Testis (tissue), 2 donors: ENCODE measurements at regions not wholly inside any gene's neighbourhood (a gene's known extent, or its start where the extent isn't known, plus 50 kb on each side); places are given as distances from the start of the nearest gene placed in this dataset.

ENCODE experiments used
- POLR2A ChIP-seq: fragments of 450-650 bp; IDR thresholded peaks from one replicate; pipeline ENCODE4 v1.6.1; 2017; ENCODE audit warnings: antibody characterized with exemption, mild to moderate bottlenecking, moderate library complexity
- TF ChIP-seq, protein P1 (sequence below), 3 experiments: fragments of 450-650 bp in 2 of 3; fragments of 200-600 bp in 1 of 3; sonication (generic) in 1 of 3; IDR thresholded peaks; one replicate each; pipeline ENCODE4 v1.5.1; 2016 to 2019; ENCODE audit warnings: antibody characterized with exemption in 3 of 3, mild to moderate bottlenecking in 2 of 3, moderate library complexity in 1 of 3

DNA sequence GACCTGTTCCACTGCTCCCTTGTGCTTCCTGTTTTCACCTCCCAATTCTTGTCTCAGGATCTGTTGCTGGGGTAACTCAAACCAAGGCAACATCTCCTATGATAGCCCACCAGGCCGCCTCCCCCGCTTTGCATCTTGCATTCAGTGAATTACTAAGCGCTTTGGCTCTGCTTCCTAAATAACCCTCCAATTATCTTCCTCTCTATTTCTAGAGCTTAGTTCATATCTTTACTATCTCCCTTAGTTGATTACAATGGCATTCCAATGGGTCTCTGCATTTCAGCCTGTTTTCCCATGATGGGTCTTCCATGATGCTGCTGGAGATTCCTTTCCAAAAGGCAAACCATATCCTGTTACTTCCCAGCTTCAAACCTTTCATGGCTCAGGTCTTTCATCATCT, 117.2 kb upstream of the FERMT1 start:
- TF ChIP-seq, protein P1, sequence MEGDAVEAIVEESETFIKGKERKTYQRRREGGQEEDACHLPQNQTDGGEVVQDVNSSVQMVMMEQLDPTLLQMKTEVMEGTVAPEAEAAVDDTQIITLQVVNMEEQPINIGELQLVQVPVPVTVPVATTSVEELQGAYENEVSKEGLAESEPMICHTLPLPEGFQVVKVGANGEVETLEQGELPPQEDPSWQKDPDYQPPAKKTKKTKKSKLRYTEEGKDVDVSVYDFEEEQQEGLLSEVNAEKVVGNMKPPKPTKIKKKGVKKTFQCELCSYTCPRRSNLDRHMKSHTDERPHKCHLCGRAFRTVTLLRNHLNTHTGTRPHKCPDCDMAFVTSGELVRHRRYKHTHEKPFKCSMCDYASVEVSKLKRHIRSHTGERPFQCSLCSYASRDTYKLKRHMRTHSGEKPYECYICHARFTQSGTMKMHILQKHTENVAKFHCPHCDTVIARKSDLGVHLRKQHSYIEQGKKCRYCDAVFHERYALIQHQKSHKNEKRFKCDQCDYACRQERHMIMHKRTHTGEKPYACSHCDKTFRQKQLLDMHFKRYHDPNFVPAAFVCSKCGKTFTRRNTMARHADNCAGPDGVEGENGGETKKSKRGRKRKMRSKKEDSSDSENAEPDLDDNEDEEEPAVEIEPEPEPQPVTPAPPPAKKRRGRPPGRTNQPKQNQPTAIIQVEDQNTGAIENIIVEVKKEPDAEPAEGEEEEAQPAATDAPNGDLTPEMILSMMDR (IDR thresholded peaks at IDR 0.05): no peak
- TF ChIP-seq POLR2A: no peak
